A673 (cell line): ENCODE measurements at regions not wholly inside any gene's neighbourhood (a gene's known extent, or its start where the extent isn't known, plus 50 kb on each side); places are given as distances from the start of the nearest gene placed in this dataset.
"Not testable (repeated sequence)": the region's sequence is repeated elsewhere in the genome, so short reads cannot be mapped to it uniquely, and the experiment has no call there.

ENCODE experiments used
- CTCF ChIP-seq: fragments of 300-800, 200-600 bp; sonication (generic); conservative IDR thresholded peaks from 2 replicates; pipeline ENCODE4 v1.5.1; 2017; ENCODE audit warnings: low read depth, mild to moderate bottlenecking, antibody characterized with exemption, low read length, moderate library complexity, mixed read lengths
- EZH2 ChIP-seq: fragments of 200-600 bp; sonication (generic); IDR thresholded peaks from 2 replicates; pipeline ENCODE4 v1.6.1; 2017; ENCODE audit warnings: borderline replicate concordance, low read depth, mild to moderate bottlenecking, mixed read lengths, antibody characterized with exemption, low read length; ENCODE audit not compliant: poor library complexity, severe bottlenecking

DNA sequence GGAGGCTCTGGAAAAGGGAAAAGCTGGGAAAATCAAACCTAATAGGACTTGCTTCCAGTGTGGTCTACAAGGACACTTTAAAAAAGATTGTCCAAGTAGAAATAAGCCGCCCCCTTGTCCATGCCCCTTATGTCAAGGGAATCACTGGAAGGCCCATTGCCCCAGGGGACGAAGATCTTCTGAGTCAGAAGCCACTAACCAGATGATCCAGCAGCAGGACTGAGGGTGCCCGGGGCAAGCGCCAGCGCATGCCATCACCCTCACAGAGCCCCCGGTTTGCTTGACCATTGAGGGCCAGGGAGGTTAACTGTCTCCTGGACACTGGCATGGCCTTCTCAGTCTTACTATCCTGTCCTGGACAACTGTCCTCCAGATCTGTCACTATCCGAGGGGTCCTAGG is 164.9 kb upstream of the GCFC2 start:
- not testable (repeated sequence) for TF ChIP-seq CTCF, EZH2
